ENCODE measurements at regions not wholly inside any gene's neighbourhood (a gene's known extent, or its start where the extent isn't known, plus 50 kb on each side); places are given as distances from the start of the nearest gene placed in this dataset.
"Not testable (repeated sequence)": the region's sequence is repeated elsewhere in the genome, so short reads cannot be mapped to it uniquely, and the experiment has no call there.

- not testable (repeated sequence) for DNase-seq
These were observed 116.5 kb upstream of the NEIL3 start for GRCh38 chr4:177193024-177193715.

DNA sequence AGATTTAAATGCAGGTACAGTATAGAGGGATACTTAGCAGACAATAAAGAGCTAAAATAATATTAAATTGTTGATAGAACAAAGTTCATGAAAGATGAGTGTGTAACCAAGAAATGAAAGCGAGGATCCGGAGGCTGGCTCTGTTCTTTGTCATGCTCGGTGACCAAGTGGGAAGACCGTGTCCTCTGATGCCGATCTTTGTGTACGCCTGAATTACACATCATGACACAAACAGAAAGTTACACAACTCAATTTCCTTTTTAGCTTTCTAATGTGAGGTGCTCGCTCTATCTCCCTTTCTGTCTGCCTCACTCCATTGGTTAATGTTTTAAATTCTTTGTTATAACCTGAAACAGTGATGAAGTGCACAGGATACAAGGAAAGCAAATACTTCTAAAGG, 114.8 kb upstream of the NEIL3 start:
- no peak for DNase-seq

DNA sequence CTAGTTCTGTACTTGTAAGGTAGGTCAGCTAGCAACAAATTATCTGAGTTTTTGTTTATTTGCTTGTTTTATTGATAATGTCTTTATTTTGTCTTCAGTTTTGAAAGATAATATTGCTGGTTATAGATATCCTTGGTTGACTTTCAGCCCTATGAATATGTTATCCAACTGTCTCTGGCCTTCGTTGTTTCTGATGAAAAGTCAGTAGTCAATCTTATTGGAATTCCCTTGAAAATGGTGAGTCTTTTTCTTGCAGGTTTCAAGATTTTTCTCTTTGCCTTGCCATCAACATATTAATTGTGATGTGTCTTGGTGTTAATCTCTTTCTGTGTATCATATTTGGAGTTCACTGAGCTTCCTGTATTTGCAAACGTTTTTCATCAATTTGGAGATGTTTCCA, 113.1 kb upstream of the NEIL3 start:
- DNase-seq: no peak

- no peak for DNase-seq
These were observed 108.1 kb upstream of the NEIL3 start for GRCh38 chr4:177201614-177202013.

DNA sequence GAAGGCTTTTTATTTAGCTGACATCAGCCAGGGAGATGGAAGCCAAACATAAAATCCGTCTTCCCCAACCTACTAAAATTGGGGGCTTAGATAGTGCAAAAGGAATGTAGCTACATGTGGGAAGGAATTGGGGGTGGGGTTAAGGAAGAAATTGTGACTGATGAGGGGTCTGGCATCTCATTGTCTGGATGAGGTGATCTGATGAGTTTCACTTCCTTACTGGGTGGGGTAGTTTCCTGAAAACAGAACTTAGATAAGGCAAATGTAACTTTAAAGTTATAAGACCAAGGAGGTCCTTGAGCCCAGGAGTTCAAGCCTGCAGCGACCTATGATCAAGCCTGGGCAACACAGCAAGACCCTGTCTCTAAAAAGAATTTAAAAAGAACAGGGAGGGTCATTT, 105.5 kb upstream of the NEIL3 start:
- DNase-seq: no peak

DNA sequence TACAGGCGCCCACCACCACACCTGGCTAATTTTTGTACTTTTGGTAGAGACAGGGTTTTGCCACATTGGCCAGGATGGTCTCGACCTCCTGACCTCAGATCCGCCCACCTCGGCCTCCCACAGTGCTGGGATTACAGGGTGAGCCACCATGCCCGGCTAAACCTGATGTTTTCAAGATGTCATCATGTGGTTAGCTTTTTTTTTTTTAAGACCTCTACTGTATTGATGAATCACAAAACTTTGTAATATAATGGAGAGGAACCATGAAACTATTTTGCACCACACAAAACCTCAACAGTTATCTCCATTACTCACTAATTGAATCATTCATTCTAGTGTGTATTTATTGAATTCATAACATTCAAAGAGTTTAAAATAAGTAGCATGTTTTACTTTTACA, 94.7 kb upstream of the NEIL3 start:
- no peak for DNase-seq

- DNase-seq: no peak
These were observed 89.3 kb upstream of the NEIL3 start for GRCh38 chr4:177220376-177220775.

GRCh38 chr4:177222781-177223180, 86.9 kb upstream of the NEIL3 start:
- DNase-seq: no peak

DNA sequence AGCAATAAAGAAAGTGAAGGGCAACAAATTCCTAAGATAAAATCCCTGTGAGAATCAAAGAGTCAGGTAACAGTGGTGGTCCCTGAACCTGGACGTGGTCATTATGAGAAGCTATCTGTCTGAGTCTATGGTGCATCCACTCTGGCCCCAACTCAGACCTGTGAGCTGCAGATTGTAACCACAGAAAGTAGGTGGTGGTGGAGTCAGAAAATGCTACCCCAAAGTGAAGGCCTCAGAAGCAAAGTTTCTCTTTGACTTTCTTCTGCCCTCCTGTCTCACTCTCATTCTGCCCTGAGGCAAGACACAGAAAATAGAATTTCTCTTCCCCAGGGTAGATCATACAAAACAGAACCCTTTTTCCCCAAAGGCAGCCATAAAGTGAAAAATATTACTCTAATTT, 84.1 kb upstream of the NEIL3 start:
- DNase-seq: no peak

- DNase-seq: no peak
These were observed 82.0 kb upstream of the NEIL3 start for GRCh38 chr4:177227636-177228035.

DNA sequence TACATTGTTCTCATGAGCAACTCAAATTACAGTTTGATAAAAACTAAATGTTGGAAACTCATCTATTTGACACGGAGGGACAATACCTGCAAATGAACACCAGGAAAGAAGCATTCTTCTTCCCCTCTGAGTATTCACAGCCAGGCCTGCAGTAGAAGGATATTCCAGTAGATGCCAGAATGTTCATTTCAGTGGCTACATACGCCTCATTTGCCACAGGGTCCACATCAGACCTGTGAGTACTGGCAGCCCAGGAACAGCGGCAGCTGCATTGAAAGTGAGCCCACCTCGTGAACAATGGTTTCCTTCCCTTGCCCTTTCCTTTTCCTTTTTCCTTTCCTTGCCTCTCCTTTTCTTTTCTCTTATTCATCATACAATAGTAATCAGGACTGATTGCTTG, 81.1 kb upstream of the NEIL3 start:
- no peak for DNase-seq

- no peak for DNase-seq
These were observed 80.3 kb upstream of the NEIL3 start for GRCh38 chr4:177229331-177229730.

DNA sequence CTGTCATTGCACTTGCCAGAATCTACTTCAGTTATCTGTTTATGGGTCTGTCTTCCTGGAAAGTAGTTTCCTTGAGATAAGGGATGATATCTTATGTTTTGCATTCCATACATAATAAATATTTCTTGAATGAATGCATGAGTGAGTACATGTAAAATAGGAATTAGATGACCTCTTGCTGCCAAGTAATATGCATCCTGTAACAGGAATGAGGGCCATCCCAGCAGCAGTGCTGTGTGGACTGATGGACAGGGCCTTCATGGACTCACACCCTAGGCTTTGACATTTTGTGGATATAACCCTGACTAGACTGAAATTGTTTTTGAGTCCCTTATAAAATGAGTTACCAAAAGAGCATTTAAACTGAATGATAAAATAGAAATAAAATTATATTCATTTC, 77.2 kb upstream of the NEIL3 start:
- no peak for DNase-seq

GRCh38 chr4:177235026-177235425, 74.6 kb upstream of the NEIL3 start:
- no peak for DNase-seq

DNA sequence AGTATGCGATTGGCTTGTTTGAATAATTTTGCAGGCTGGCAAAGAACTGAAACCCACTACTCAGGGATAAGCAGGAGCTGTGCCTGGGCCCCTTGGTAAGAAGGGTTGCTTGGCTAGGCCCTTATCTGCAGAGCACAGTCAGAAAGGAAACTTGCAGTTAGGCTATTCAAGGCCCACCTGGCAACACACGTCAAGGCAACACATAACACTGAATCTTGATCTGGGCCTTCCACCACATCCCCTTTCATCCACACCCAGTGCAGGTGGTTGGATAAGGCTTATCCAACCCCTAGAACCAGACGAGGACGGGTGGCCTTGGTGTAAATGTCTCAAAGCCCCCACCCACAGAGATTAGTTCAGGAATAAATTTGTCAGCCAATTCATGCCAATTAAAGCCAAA, 72.8 kb upstream of the NEIL3 start:
- no peak for DNase-seq

GRCh38 chr4:177237291-177237690, 72.4 kb upstream of the NEIL3 start:
- DNase-seq: no peak

DNA sequence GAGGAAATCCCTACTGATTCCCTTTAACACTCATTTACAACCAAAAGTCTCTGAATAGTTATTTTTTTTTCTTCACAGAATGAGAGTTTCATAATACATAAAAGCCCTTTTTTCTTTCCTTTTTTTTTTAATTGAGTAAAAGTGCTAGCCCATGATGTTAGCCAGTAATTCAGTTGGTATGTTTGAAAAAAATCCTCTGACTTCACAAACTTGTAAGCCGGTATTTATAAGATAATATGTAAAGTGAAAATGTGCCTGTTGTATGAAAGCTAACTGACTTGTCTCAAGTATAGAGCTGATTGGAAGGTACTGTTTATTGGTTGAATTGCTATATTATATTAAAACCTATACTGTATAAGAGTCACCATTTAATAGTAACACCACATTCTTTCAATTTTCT, 70.2 kb upstream of the NEIL3 start:
- no peak for DNase-seq

DNA sequence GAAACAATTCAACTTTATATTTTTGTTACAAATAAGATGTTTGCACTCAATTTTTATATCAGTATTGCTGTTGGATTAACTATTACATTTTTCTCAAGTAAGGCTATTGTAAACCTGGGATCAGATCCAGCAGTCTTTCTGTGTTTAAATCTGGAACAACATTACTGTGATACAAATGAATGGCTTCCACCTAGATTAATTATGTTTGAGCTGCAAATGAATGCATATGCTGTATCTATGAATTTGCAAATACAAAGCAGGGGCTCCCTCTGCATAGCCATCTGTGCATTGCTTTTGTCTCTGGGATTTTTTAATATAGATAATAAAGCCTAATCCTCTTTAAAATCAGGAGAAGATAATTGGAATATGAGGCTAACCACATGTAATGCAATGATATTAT, 69.8 kb upstream of the NEIL3 start:
- DNase-seq: no peak

- no peak for DNase-seq
These were observed 66.9 kb upstream of the NEIL3 start for GRCh38 chr4:177242651-177243286.

GRCh38 chr4:177246641-177247584, 62.8 kb upstream of the NEIL3 start:
- DNase-seq: no peak

- peak; percentile 68 for DNase-seq
These were observed 59.5 kb upstream of the NEIL3 start for GRCh38 chr4:177250056-177250696.

- DNase-seq: no peak
These were observed 58.4 kb upstream of the NEIL3 start for GRCh38 chr4:177251237-177251636.

DNA sequence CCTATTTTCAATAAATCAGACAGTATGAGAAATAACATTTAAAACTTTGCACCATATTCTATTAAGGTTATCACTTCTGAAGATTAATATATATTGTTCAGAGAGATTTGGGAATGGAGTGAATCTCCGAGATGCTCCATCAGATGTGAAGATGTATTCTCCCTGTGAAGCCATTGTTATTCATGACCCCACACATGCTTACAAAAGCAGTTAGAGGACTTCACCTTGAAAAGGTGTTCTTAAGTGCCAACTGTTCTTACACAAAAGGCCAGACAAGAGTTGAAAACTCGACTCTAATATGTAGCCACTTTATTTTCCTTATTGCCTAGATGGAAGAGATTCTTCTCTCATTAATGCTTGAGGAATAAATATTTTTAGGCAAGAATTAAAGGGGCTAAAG, 54.3 kb upstream of the NEIL3 start:
- no peak for DNase-seq

All from activated CD4-positive, CD25-positive, alpha-beta regulatory T cell treated with anti-CD3 and anti-CD28 coated beads, Interleukin-2, amount 50 U/mL, for 72 hours (primary cell).